Upper lobe of left lung (tissue), 6 donors: ENCODE measurements at regions not wholly inside any gene's neighbourhood (a gene's known extent, or its start where the extent isn't known, plus 50 kb on each side); places are given as distances from the start of the nearest gene placed in this dataset.

Experiments
- ATAC-seq, 2 donors: fragments of 200-7000 bp; cut with Tn5 transposase; one replicate each; pipeline ENCODE4 v1.9.1; 2022; ENCODE audit warnings: mild to moderate bottlenecking in 2 of 2, moderate library complexity in 2 of 2; ENCODE audit not compliant: low FRiP score in 2 of 2
- DNase-seq, 2 donors: peaks; one replicate each; pipeline ENCODE4 v3.0.0-alpha.2; 2019 to 2020
- H3K27ac ChIP-seq, 4 donors: fragments of 200-600 bp; sonication (generic); one replicate each; pipeline ENCODE4 v1.5.1; 2016 to 2019
- H3K27me3 ChIP-seq, 4 donors: fragments of 200-600 bp; sonication (generic); one replicate each; pipeline ENCODE4 v1.5.1; 2017 to 2019
- H3K36me3 ChIP-seq, 4 donors: fragments of 200-600 bp; sonication (generic); one replicate each; pipeline ENCODE4 v1.5.1; 2016 to 2019
- H3K4me1 ChIP-seq, 4 donors: fragments of 200-600 bp; sonication (generic); one replicate each; pipeline ENCODE4 v1.5.1; 2018 to 2019
- H3K4me3 ChIP-seq, 4 donors: fragments of 200-600 bp; sonication (generic); one replicate each; pipeline ENCODE4 v1.5.1; 2017 to 2019; ENCODE audit warnings: mild to moderate bottlenecking in 2 of 4, moderate library complexity in 1 of 4
- H3K9me3 ChIP-seq, 4 donors: fragments of 200-600 bp; sonication (generic); one replicate each; pipeline ENCODE4 v1.5.1; 2018 to 2019
- EP300 ChIP-seq, 4 donors: sonication (generic); formaldehyde crosslinking; IDR thresholded peaks; one replicate each; pipeline ENCODE4 v1.5.1; 2017; ENCODE audit warnings: antibody characterized with exemption in 4 of 4, control low read depth in 2 of 4
- POLR2A ChIP-seq, 4 donors: fragments of 450-650 bp; IDR thresholded peaks; one replicate each; pipeline ENCODE4 v1.5.1; 2016 to 2017; ENCODE audit warnings: antibody characterized with exemption in 4 of 4, mild to moderate bottlenecking in 2 of 4
- POLR2AphosphoS5 ChIP-seq, 2 donors: sonication (generic); formaldehyde crosslinking; IDR thresholded peaks; one replicate each; pipeline ENCODE4 v1.5.1; 2017; ENCODE audit warnings: antibody characterized with exemption in 2 of 2
- WGBS, 2 donors: methylation state at CpG; one replicate each; pipeline ENCODE4 v1.1.5; 2017 to 2018; 5-methylcytosine and 5-hydroxymethylcytosine counted together
- TF ChIP-seq, protein P1 (sequence below), 6 experiments: fragments of 450-650 bp in 4 of 6; fragments of 200-600 bp in 2 of 6; sonication (generic) in 2 of 6; IDR thresholded peaks; one replicate each; pipeline ENCODE4 v1.5.1; 2016 to 2019; ENCODE audit warnings: antibody characterized with exemption in 6 of 6
- donor health status: DM: no; HTN: no; CAD: no; lungs with moderate emphysema.
- donor health status: DM: no; HTN: yes; CAD: no; lungs with severe emphysema.

DNA sequence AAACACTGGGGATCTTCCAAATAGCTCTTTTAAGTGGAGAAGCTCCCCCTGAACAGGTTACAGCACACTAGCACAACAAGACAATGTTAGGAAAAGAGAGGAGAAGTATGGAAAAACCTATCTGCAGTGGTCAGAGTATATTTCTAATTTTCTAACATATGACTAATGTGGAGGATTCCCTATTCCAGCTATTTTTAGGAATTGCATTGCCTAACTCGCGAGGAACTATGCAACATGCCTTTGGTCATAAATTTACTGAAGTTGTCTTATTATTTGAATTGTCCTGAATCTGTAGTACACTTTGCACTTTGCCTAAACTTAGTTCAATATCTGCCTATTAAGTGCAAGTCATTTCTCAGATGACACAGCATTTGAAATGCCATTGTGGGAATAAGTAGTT is 381.4 kb downstream of the CCDC85A start:
- TF ChIP-seq POLR2AphosphoS5 (IDR thresholded peaks at IDR 0.05) (no peak), POLR2A (IDR thresholded peaks at IDR 0.05) (no peak), EP300 (IDR thresholded peaks at IDR 0.05) (no peak)
- TF ChIP-seq, protein P1, sequence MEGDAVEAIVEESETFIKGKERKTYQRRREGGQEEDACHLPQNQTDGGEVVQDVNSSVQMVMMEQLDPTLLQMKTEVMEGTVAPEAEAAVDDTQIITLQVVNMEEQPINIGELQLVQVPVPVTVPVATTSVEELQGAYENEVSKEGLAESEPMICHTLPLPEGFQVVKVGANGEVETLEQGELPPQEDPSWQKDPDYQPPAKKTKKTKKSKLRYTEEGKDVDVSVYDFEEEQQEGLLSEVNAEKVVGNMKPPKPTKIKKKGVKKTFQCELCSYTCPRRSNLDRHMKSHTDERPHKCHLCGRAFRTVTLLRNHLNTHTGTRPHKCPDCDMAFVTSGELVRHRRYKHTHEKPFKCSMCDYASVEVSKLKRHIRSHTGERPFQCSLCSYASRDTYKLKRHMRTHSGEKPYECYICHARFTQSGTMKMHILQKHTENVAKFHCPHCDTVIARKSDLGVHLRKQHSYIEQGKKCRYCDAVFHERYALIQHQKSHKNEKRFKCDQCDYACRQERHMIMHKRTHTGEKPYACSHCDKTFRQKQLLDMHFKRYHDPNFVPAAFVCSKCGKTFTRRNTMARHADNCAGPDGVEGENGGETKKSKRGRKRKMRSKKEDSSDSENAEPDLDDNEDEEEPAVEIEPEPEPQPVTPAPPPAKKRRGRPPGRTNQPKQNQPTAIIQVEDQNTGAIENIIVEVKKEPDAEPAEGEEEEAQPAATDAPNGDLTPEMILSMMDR (IDR thresholded peaks at IDR 0.05) = no peak
- Histone ChIP-seq H3K9me3 (no peaks in the 10 kb centered on the region), H3K27me3 (no peaks in the 10 kb centered on the region), H3K27ac (no peak overlapping the region), H3K36me3 (no peaks in the 10 kb centered on the region), H3K4me1 (no peaks in the 10 kb centered on the region), H3K4me3 (no peak overlapping the region)
- ATAC-seq (no peak), DNase-seq (no peak)
- WGBS, 2 donors = 80 to 84% methylated on average over 2 of the region's 2 CpGs

DNA sequence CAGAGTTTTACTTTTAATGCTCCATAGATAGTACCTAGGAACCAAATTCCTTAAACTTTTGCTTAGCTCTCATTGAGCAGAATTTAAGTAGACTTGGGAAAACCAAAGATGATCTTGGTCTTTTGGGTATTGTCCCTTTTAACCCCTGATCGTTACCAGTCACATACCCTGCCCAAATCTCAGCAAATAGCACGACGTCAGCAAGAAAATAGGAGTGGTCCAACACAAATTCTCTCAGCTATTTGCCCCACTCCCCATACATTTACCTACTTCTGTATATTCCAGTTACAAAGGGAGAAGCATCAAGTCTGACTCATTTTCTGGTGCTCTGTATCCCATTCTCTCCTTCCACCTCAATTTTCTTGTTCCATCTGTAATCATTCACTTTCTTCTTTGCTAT is 387.3 kb downstream of the CCDC85A start:
- Histone ChIP-seq H3K36me3 (no peaks in the 10 kb centered on the region), H3K27ac (no peak overlapping the region), H3K9me3 (peaks cover 0 to 1% (median 0%) of the 10 kb centered on the region in 4 donors), H3K4me1 (no peaks in the 10 kb centered on the region), H3K27me3 (no peaks in the 10 kb centered on the region), H3K4me3 (no peak overlapping the region)
- WGBS, 2 donors = 85% methylated on average over 3 of the region's 3 CpGs
- TF ChIP-seq EP300 (IDR thresholded peaks at IDR 0.05) (no peak), POLR2AphosphoS5 (IDR thresholded peaks at IDR 0.05) (no peak), POLR2A (IDR thresholded peaks at IDR 0.05) (no peak)
- TF ChIP-seq, protein P1 (IDR thresholded peaks at IDR 0.05) = no peak
- ATAC-seq = no peak
- DNase-seq = no peak

DNA sequence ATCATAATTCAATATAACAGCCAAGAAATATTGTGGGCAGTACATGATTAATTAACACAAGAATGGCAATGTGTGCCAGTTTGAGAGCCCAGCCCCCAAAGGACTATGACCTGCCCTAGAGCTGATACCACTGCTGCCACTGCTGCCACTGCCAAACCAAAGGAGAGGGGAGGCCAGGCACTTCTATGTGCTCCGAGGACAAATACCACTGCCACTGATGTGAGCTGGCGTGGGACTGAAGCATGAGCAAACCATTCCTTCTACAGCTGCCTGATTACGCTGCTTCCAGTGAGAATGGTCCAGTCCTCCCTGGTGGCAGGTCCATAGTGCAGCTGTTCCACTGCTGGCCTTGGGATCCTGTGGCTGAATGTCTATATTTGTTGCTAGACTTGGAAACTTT is 392.2 kb downstream of the CCDC85A start:
- DNase-seq = no peak
- H3K27ac ChIP-seq = no peak overlapping the region
- ATAC-seq = no peak
- peaks cover 0 to 4% (median 0%) of the 10 kb centered on the region in 4 donors for H3K9me3 ChIP-seq
- no peaks in the 10 kb centered on the region for H3K27me3 ChIP-seq
- no peaks in the 10 kb centered on the region for H3K4me1 ChIP-seq
- H3K4me3 ChIP-seq = no peak overlapping the region
- H3K36me3 ChIP-seq = no peaks in the 10 kb centered on the region
- WGBS, 2 donors = 50 to 63% methylated on average over 2 to 3 of the region's 3 CpGs
- TF ChIP-seq POLR2A (IDR thresholded peaks at IDR 0.05) (no peak), EP300 (IDR thresholded peaks at IDR 0.05) (no peak), POLR2AphosphoS5 (IDR thresholded peaks at IDR 0.05) (no peak)
- TF ChIP-seq, protein P1 (IDR thresholded peaks at IDR 0.05) = no peak

DNA sequence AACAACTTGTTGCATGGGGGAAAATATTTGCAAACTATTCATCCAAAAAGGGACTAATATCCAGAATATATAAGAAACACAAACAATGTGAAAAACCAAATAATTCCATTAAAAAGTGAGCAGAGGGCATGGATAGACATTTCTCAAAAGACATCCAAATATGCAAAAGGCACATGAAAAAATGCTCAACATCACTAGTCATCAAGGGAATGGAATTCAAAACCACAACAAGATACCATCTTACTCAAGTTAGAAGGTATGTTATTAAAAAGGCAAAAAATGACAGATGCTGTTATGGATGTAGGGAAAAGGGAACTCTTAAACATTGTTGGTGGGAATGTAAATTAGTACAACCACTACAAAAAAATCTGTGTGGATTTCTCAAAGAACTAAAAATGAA is 396.5 kb downstream of the CCDC85A start:
- no peaks in the 10 kb centered on the region for H3K4me1 ChIP-seq
- TF ChIP-seq EP300 (IDR thresholded peaks at IDR 0.05) = no peak
- TF ChIP-seq, protein P1 (IDR thresholded peaks at IDR 0.05) = no peak
- no peak for TF ChIP-seq POLR2AphosphoS5 (IDR thresholded peaks at IDR 0.05)
- TF ChIP-seq POLR2A (IDR thresholded peaks at IDR 0.05) = no peak
- H3K36me3 ChIP-seq = no peaks in the 10 kb centered on the region

DNA sequence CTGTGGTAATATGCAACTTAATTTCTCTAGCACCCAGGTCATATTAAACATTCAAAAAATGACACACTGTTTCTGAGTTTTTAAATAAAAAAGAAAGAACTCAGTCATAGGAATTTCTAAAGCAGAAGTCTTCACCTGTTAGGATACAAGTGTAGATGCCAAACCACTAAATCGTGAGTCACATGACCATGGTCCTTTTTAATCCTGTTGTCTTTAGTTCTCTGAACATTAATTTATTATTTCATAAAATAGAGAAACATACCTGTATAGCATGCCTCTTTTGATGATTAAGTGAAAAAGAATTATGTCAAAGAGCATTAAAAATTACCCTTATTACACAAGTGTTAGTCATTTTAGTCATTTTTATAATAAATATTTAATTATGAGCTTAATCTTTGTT is 398.8 kb downstream of the CCDC85A start:
- ATAC-seq = no peak
- Histone ChIP-seq H3K27ac (no peak overlapping the region), H3K4me1 (no peaks in the 10 kb centered on the region), H3K27me3 (no peaks in the 10 kb centered on the region), H3K36me3 (no peaks in the 10 kb centered on the region), H3K4me3 (no peak overlapping the region), H3K9me3 (no peaks in the 10 kb centered on the region)
- no peak for TF ChIP-seq POLR2A (IDR thresholded peaks at IDR 0.05)
- TF ChIP-seq POLR2AphosphoS5 (IDR thresholded peaks at IDR 0.05) = no peak
- TF ChIP-seq EP300 (IDR thresholded peaks at IDR 0.05) = no peak
- TF ChIP-seq, protein P1 (IDR thresholded peaks at IDR 0.05) = no peak
- 74 to 78% methylated on average over 1 of the region's 1 CpG for WGBS, 2 donors
- no peak for DNase-seq

More for the DNA sequence above, 396.5 kb downstream of the CCDC85A start:
- Histone ChIP-seq H3K27ac (no peak overlapping the region), H3K27me3 (no peaks in the 10 kb centered on the region), H3K4me3 (no peak overlapping the region), H3K9me3 (peaks cover 0 to 4% (median 0%) of the 10 kb centered on the region in 4 donors)
- DNase-seq = no peak
- ATAC-seq = no peak
